ENCODE measurements at regions not wholly inside any gene's neighbourhood (a gene's known extent, or its start where the extent isn't known, plus 50 kb on each side); places are given as distances from the start of the nearest gene placed in this dataset.

DNA sequence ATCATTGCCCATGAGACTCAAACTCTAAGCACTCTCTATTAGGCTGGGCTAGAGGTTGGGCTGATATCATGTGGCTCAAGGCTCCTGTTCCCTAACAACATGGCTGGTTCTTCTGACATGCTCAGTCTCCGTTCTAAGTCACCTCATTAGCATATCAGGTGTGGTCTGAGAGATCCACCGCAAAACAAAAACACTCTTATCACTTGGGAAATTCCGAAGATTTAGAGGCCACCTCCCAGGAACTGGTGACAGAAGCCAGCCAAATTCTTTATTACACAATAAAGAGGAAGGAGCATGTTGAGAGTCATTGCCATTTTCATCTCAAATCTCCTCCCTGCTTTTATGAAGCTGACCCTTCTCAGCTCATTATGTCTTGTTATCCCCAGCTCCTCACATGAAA, 107.6 kb downstream of the MSX2 start:
- Histone ChIP-seq H3K9me3 (ENCODE audit: control insufficient read depth, insufficient read depth, low read length) (no peaks in the 10 kb centered on the region), H3K4me1 (ENCODE audit: insufficient read depth, low read length) (no peaks in the 10 kb centered on the region), H3K36me3 (ENCODE audit: insufficient read depth, low read length) (no peaks in the 10 kb centered on the region), H3K9ac (ENCODE audit: low read depth, low read length) (no peak overlapping the region)

DNA sequence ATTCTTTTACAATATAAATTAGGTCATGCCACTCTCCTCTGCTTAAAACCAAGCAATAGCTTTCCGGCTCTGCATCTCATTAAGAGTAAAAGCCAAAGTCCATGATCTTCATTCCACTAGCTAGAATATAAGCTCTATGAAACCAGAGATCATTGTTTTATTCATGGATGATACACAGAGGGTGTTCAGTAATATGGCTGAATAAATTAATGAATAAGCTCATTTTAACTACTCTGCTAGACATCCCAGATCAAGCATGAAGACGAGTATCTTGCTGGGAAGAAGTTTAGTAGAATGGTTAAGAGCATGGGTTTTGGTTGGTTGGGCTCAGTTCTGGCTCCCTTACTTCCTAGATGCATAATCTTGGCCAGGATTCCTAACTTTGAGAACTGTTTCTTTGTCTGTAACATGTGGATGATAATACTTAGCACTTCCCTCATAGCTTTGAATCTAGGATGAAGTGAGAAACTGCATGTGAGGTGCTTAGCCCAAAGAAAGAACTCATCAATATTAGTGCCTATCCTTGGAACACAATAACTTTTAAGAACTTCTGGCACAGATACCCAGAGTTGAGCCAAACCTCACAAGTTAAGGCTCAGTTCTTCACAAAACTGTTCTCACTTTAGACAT, 106.8 kb downstream of the MSX2 start:
- no peaks in the 10 kb centered on the region for H3K9me3 ChIP-seq (ENCODE audit: control insufficient read depth, insufficient read depth, low read length)

DNA sequence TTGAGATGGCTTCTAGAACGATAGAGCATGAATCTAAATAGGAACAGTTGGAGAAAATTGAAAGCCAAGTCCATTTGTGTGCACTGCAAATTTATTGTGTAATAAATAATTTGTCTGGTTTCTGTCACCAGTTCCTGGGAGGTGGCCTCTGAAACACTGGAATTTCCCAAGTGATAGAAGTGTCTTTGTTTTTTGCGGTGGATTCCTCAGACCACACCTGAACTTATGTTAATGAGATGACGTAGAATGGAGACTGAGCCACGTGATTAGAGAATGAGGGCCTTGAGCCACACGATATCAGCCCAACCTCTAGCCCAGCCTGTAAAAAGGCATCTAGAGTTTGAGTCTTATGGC, 105.1 kb downstream of the MSX2 start:
- Histone ChIP-seq H3K4me1 (ENCODE audit: insufficient read depth, low read length) (no peaks in the 10 kb centered on the region), H3K9ac (ENCODE audit: low read depth, low read length) (no peak overlapping the region), H3K36me3 (ENCODE audit: insufficient read depth, low read length) (no peaks in the 10 kb centered on the region), H3K9me3 (ENCODE audit: control insufficient read depth, insufficient read depth, low read length) (no peaks in the 10 kb centered on the region)

More for the DNA sequence above, 106.8 kb downstream of the MSX2 start:
- Histone ChIP-seq H3K36me3 (ENCODE audit: insufficient read depth, low read length) (no peaks in the 10 kb centered on the region), H3K4me1 (ENCODE audit: insufficient read depth, low read length) (no peaks in the 10 kb centered on the region), H3K9ac (ENCODE audit: low read depth, low read length) (no peak overlapping the region)

- no peak overlapping the region for H3K9ac ChIP-seq (ENCODE audit: low read depth, low read length)
- H3K4me1 ChIP-seq (ENCODE audit: insufficient read depth, low read length): no peaks in the 10 kb centered on the region
- no peaks in the 10 kb centered on the region for H3K9me3 ChIP-seq (ENCODE audit: control insufficient read depth, insufficient read depth, low read length)
- H3K36me3 ChIP-seq (ENCODE audit: insufficient read depth, low read length): no peaks in the 10 kb centered on the region
Measured at GRCh38 chr5:174828804-174829510, 104.6 kb downstream of the MSX2 start.

DNA sequence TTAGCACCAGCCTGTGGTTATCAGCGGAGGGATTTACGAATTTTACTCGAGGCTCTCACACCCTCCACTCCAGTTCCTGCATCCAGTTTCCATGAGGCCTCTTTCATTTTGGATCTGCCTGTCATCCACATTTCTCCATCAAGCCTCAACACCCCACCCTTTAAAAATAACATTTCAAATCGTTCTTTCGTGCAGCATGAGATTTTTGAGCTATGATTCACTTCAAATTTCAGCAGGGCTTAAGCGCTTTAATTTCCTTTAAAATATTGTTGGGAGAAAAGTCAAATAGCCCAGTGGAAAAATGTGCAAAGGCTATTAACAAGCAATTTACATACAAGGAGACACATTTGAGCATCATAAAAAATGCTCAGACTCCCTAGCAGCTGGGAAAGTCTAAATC, 103.2 kb downstream of the MSX2 start:
- Histone ChIP-seq H3K9me3 (ENCODE audit: control insufficient read depth, insufficient read depth, low read length) (no peaks in the 10 kb centered on the region), H3K4me1 (ENCODE audit: insufficient read depth, low read length) (no peaks in the 10 kb centered on the region), H3K9ac (ENCODE audit: low read depth, low read length) (no peak overlapping the region), H3K36me3 (ENCODE audit: insufficient read depth, low read length) (no peaks in the 10 kb centered on the region)

DNA sequence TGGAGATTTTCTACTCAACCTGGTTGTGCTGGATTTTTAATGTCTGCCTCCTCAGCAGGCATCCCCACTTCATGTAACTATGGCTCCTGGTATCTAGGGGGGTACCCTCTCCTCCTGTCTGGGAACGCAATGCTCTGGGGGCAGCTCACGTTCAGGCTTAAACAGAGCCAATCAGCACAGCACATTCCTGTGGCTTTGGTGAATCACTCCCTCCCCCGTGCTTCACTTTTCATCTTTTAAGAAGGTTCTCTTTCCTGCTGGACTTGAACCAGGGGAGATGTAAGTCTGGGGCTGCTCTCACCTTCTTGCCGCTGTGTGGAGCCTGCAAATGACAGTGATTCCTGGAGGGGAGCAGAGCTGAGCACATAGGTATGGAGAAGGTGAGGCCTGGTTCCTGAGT, 101.2 kb downstream of the MSX2 start:
- no peaks in the 10 kb centered on the region for H3K9me3 ChIP-seq (ENCODE audit: control insufficient read depth, insufficient read depth, low read length)
- H3K36me3 ChIP-seq (ENCODE audit: insufficient read depth, low read length): no peaks in the 10 kb centered on the region
- no peak overlapping the region for H3K9ac ChIP-seq (ENCODE audit: low read depth, low read length)
- H3K4me1 ChIP-seq (ENCODE audit: insufficient read depth, low read length): no peaks in the 10 kb centered on the region

GRCh38 chr5:174818430-174818829, 94.0 kb downstream of the MSX2 start:
- H3K9me3 ChIP-seq (ENCODE audit: control insufficient read depth, insufficient read depth, low read length): no peaks in the 10 kb centered on the region
- no peaks in the 10 kb centered on the region for H3K36me3 ChIP-seq (ENCODE audit: insufficient read depth, low read length)
- no peaks in the 10 kb centered on the region for H3K4me1 ChIP-seq (ENCODE audit: insufficient read depth, low read length)
- no peak overlapping the region for H3K9ac ChIP-seq (ENCODE audit: low read depth, low read length)

DNA sequence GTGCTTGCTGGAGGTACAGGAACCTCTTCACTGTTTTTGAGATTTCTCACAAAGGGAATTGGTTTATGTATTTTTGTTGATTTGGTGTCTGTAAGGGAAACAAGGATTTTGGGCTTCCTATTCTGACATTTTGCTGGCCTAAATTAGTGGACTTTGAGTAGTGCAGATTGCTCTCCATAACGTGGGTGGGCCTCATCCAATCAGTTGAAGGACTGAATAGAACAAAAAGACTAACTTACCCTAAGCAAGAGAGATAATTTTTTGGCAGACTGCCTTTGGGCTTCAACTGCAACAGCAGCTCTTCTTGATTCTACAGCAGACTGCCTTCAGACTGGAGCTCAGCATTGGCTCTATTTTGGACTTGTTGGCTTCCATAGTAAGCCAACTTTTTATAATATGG, 93.2 kb downstream of the MSX2 start:
- Histone ChIP-seq H3K36me3 (ENCODE audit: insufficient read depth, low read length) (no peaks in the 10 kb centered on the region), H3K4me1 (ENCODE audit: insufficient read depth, low read length) (no peaks in the 10 kb centered on the region), H3K9me3 (ENCODE audit: control insufficient read depth, insufficient read depth, low read length) (no peaks in the 10 kb centered on the region), H3K9ac (ENCODE audit: low read depth, low read length) (no peak overlapping the region)

DNA sequence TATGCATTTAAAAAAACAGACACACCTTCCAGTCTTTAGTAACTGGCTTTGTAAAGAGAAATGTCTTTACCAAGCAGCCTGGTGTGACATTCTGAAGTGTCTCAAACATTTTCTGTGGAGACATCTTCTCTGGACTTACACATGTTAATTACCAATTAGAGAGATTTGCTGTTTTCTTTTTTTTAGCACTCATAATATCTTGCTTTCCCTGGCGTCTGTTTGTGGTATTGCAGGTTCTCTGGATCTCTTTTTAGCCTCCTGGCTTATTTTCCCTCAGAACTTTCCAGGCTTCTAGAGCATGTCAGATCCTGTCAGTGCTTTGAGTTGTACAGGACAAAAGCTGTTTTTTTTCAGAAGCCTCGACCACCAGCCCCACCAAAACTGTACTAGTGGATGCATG, 92.5 kb downstream of the MSX2 start:
- no peak overlapping the region for H3K9ac ChIP-seq (ENCODE audit: low read depth, low read length)

GRCh38 chr5:174811438-174811837, 87.1 kb downstream of the MSX2 start:
- Histone ChIP-seq H3K9me3 (ENCODE audit: control insufficient read depth, insufficient read depth, low read length) (no peaks in the 10 kb centered on the region), H3K9ac (ENCODE audit: low read depth, low read length) (no peak overlapping the region), H3K4me1 (ENCODE audit: insufficient read depth, low read length) (0 out of 2 replicates have a peak, but pooled peaks cover 8% of the 10 kb centered on the region), H3K36me3 (ENCODE audit: insufficient read depth, low read length) (no peaks in the 10 kb centered on the region)

More for the DNA sequence above, 92.5 kb downstream of the MSX2 start:
- no peaks in the 10 kb centered on the region for H3K4me1 ChIP-seq (ENCODE audit: insufficient read depth, low read length)
- no peaks in the 10 kb centered on the region for H3K36me3 ChIP-seq (ENCODE audit: insufficient read depth, low read length)
- H3K9me3 ChIP-seq (ENCODE audit: control insufficient read depth, insufficient read depth, low read length): no peaks in the 10 kb centered on the region

- H3K9ac ChIP-seq (ENCODE audit: low read depth, low read length): no peak overlapping the region
- 0 out of 2 replicates have a peak, but pooled peaks cover 8% of the 10 kb centered on the region for H3K4me1 ChIP-seq (ENCODE audit: insufficient read depth, low read length)
- H3K36me3 ChIP-seq (ENCODE audit: insufficient read depth, low read length): no peaks in the 10 kb centered on the region
- H3K9me3 ChIP-seq (ENCODE audit: control insufficient read depth, insufficient read depth, low read length): no peaks in the 10 kb centered on the region
Measured at GRCh38 chr5:174810796-174811195, 86.4 kb downstream of the MSX2 start.

DNA sequence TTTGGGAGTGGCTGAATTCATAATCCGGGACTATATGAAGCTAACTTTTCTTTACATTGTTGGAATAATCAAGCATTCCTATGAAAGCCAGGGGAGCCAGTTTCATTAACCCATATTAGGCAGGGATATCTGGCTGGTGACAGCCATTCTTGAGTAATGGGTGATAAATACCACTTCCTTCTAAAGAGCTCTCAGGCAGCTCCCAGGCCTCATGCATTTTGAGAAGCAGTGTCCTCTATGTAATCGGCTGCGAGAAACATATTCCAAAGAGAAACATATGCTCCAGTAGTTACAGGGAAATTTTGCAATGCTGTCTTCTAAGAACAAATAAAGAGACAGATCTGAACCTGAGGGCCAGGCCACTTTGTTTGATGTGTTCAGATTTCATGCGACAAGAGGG, 83.1 kb downstream of the MSX2 start:
- Histone ChIP-seq H3K9ac (ENCODE audit: low read depth, low read length) (no peak overlapping the region), H3K36me3 (ENCODE audit: insufficient read depth, low read length) (no peaks in the 10 kb centered on the region), H3K9me3 (ENCODE audit: control insufficient read depth, insufficient read depth, low read length) (peaks cover 6% of the 10 kb centered on the region; the same call in 1 of the 2 replicates), H3K4me1 (ENCODE audit: insufficient read depth, low read length) (0 out of 2 replicates have a peak, but pooled peaks cover 8% of the 10 kb centered on the region)

- H3K4me1 ChIP-seq (ENCODE audit: insufficient read depth, low read length): 0 out of 2 replicates have a peak, but pooled peaks cover 8% of the 10 kb centered on the region
- H3K36me3 ChIP-seq (ENCODE audit: insufficient read depth, low read length): no peaks in the 10 kb centered on the region
- no peak overlapping the region for H3K9ac ChIP-seq (ENCODE audit: low read depth, low read length)
- H3K9me3 ChIP-seq (ENCODE audit: control insufficient read depth, insufficient read depth, low read length): peaks cover 6% of the 10 kb centered on the region; the same call in 1 of the 2 replicates
Measured at GRCh38 chr5:174806729-174807128, 82.3 kb downstream of the MSX2 start.

DNA sequence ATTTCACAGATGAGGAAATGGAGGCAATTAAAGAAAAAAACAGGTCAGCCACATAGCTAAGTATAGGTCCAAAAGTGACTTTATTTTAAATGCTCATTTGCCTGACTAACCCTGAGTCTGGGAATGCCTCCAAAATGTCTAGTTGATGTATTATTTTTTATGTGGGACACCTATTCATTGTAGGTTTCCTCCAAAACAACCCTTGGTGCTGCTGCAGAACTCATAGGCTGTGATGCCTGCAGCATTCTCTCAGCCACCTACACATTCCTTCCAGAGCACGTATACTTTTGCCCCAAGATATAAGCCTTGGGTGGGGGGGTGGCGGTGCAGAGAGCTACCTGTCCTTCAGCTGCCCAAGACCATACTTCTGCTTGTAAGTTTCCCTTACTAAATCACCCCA, 77.4 kb downstream of the MSX2 start:
- Histone ChIP-seq H3K9me3 (ENCODE audit: control insufficient read depth, insufficient read depth, low read length) (peaks cover 6% of the 10 kb centered on the region; the same call in 1 of the 2 replicates), H3K9ac (ENCODE audit: low read depth, low read length) (no peak overlapping the region), H3K4me1 (ENCODE audit: insufficient read depth, low read length) (peaks cover 5% of the 10 kb centered on the region; the same call in 1 of the 2 replicates)

GRCh38 chr5:174800435-174800834, 76.1 kb downstream of the MSX2 start:
- Histone ChIP-seq H3K9me3 (ENCODE audit: control insufficient read depth, insufficient read depth, low read length) (peaks cover 6% of the 10 kb centered on the region; the same call in 1 of the 2 replicates), H3K36me3 (ENCODE audit: insufficient read depth, low read length) (no peaks in the 10 kb centered on the region), H3K4me1 (ENCODE audit: insufficient read depth, low read length) (peaks cover 8% of the 10 kb centered on the region; the same call in 1 of the 2 replicates), H3K9ac (ENCODE audit: low read depth, low read length) (no peak overlapping the region)

More for the DNA sequence above, 77.4 kb downstream of the MSX2 start:
- H3K36me3 ChIP-seq (ENCODE audit: insufficient read depth, low read length): no peaks in the 10 kb centered on the region

All from ES-I3 (cell line).